ELF-1 (cell line): ENCODE measurements at regions not wholly inside any gene's neighbourhood (a gene's known extent, or its start where the extent isn't known, plus 50 kb on each side); places are given as distances from the start of the nearest gene placed in this dataset.
"Not testable (repeated sequence)": the region's sequence is repeated elsewhere in the genome, so short reads cannot be mapped to it uniquely, and the experiment has no call there.

Experiments
- DNase-seq: peaks from one replicate; pipeline ENCODE4 v3.0.0-alpha.2; 2016; ENCODE audit warnings: low read depth, low spot score

DNA sequence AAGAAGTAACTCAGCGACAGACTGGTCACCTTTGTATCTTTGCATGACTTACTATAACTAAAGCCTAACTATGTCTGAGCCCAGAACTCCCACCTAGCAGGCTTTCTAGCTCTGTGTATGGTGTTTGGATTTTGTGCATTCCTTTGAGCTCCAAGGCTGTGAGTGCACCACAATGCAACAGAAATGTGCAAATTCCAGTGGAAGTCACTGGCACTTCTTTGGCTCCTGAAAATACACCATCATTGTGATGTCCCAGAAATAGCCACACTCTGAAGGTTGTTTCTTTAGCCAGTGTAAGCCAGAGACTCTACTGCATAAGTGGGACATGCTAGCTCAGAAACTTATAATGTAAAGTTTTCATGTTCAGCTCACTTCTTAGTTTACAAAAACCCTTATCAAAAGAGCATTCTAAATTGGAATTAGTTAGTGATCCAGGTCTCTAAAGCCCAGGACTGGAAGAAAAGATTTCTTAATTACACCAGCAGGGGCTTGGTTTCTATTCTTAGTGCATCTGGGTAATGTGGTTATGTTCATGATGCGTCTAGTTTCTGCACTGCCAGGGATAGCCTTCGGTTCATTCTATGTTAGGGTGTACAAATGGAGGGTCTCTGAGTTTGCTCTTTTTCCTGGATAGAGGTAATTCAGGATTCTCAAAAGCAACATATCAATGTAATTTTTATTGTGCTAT lies 1239.5 kb upstream of the ZEB2 start:
- DNase-seq = no peak

DNA sequence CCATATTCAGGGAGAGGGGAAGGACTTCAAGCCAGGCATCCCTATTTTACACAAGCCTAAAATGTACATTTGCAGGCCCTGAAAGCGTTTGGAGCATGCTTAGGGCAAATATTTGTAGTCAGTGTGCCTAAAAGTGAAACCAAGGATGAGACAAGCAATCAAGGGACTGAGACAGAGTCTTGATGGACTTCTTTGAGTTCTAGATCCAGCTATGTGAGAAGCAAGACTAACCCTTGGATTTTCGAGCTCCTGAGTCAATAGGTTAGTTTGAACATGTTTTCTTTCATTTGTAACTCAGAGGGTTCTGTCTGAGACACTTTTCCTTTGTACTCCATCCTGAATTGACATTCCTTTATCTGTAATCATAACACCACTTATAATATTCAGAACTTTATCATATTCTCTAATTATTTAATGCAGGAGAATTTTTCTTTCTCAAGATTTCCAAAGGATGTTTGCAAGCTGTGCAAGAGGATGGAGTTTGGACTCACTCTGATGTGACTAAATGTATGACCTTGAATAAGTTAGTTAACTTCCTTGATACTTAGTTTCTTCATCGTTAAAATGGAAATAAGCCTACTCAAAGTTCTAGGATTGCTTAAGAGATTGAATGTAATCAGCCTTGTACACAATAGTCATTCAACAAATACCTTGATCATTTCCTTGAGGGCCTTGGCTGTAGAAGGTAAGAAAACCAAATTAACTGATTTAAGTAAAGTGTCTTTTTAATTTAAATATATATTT lies 1237.8 kb upstream of the ZEB2 start:
- no peak for DNase-seq

- DNase-seq = no peak
These were observed 1235.3 kb upstream of the ZEB2 start for GRCh38 chr2:145755019-145755837.

DNA sequence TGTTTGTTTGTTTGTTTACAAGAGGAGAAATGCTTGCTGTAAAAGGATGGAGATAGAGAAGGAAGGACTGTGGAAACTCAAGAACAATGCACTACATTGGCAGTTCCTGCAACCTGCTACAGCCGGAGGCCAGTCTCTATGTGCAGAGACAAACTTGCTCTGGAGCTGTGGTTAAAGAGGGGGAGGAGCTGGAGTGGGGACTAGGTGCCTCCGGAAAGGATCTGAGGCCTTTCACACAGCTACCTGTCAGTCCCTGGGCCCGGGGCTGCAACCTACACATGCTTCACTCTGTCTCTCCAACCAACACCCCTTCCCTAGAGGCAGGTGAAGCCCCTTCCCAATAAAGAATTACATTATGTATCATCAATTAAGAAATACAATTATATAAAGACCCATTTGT lies 1234.0 kb upstream of the ZEB2 start:
- peak; percentile 60 for DNase-seq

DNA sequence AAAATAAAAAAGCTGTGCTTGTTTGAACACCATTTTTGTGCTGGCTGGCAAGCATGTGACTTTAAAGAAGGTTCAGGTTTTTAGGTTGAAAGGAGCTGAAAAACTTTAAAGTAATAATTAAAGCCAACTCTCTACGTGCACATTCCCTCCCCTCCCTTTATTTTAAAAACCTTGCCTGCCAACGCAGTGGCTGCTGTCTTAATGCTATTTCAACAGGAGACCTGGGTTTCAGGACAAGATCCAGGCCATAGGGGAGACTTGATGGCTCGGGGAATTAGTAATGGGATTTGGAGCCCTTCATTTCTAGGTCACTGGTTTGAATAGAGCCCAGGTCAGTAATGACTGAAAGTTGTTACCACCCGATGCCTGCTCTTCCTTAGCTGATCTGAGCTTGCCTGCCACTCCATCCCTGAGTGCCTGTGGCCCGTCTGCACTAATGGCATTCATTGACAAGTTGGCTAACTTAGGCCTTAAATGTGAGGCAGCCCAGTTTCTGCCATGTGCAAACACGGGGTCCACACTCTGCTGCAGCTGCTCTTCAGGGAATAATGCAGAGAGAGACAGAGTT lies 1233.2 kb upstream of the ZEB2 start:
- DNase-seq = peak; percentile 3

- peak; percentile 40 for DNase-seq
These were observed 1232.3 kb upstream of the ZEB2 start for GRCh38 chr2:145752091-145752806.

DNA sequence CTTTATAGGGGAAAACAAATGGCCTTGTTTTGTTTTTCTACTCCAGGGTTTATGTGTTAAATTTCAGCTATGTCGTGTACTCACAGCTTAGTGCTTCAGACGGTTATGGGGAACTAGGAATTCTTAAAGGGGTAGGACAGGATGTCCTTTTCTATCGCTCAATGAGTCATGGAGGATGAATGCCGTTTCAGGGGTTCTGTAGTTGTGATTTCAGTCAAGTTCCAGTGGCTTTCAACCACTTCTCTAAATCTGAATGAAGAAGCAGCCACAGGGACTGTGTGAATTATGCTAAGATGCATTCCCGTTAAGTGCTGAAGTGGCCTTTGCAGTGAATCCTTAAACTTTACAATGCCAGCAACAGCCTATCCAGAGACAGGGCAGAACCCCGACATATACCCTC lies 1231.7 kb upstream of the ZEB2 start:
- peak; percentile 3 for DNase-seq

- DNase-seq = no peak
These were observed 1231.2 kb upstream of the ZEB2 start for GRCh38 chr2:145751155-145751554.

GRCh38 chr2:145750612-145751011 lies 1230.7 kb upstream of the ZEB2 start:
- no peak for DNase-seq

DNA sequence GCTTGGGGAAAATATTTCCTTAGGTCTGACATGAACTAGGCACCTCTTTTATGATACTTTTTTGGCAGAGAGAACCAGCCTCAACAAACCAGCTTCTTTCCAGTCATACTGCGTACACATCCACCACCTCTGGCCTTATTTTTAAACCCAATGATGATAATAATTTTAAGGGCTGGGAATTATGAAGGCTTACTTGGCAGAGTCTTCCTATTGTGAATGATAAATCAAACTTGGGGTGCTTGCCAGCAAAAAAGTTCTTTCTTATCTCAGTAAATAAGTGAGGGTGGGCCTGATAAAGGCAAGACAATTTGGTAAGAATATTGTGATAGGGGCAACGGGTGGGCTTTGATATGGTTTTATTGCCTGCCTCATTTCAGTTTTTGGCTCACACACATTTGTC lies 1230.2 kb upstream of the ZEB2 start:
- no peak for DNase-seq

DNA sequence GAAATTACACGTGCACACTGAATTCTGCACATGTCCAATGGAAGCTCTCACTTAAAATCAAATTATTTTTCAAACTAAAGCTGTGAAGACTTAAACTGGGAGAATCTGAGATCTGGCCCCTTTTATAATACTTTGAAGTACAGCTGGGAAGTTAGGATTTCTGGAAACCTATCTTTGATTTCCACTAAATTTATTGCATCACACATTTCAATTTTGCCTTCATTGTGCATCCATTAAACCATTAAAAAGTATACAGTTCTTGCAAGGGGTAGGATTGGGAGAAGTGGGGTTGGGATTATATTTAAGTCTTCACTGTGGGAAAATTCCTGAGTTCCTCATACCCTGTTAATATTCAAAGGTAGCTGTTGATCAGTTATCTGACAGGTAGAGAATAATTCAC lies 1229.6 kb upstream of the ZEB2 start:
- no peak for DNase-seq

GRCh38 chr2:145748927-145749326 lies 1229.0 kb upstream of the ZEB2 start:
- no peak for DNase-seq

- DNase-seq = no peak
These were observed 1227.8 kb upstream of the ZEB2 start for GRCh38 chr2:145747715-145748114.

DNA sequence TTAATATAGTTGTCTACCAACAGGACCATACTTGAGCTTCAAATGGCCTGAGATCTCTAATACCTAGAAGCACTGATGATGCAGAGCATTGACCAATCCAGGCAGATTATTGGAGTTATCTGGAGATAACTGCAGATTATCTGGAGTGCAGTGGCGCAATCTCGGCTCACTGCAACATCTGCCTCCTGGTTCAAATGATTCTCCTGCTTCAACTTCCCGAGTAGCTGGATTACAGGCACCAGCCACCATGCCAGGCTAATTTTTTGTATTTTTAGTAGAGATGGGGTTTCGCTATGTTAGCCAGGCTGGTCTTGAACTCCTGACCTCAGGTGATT lies 1225.4 kb upstream of the ZEB2 start:
- DNase-seq = not testable (repeated sequence)

- no peak for DNase-seq
These were observed 1224.8 kb upstream of the ZEB2 start for GRCh38 chr2:145744541-145745386.

DNA sequence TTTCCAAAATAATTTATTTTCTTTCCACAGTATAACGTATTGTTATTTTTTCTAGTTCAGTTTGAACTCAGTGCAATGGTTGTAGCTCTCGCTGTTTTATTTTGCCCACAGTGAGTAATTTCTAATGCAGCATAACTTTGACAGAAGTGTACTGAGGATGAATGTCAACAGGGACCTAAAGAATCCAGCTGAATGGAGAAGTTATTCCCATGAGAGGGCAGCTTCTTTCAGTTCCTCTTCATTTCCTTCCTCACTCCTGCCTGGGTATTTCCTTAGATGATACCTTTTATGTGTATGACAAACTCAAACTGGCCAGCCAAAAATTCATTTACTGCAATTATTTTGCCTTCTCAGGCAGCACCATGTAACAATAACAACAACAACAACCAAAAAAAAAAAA lies 1223.1 kb upstream of the ZEB2 start:
- no peak for DNase-seq

DNA sequence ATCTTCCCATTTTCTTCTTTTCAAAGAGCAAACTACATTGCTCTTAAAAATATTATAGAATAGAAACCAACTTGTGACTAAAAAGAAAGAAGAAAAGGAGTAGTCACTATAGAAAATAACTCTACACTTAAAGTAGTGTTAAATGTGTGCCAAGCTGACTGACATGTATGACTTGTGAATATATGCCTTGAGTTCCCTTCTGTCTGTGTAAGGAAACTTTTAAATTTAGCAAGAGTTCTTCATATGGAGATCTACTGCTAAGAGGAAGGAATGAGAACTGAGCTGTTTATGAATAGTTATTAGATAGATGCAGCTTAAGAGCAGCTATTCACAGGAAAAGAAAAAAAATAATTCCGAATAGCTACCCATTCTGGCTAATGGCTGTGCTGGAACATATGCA lies 1221.7 kb upstream of the ZEB2 start:
- DNase-seq = no peak

- no peak for DNase-seq
These were observed 1221.3 kb upstream of the ZEB2 start for GRCh38 chr2:145741181-145741580.

DNA sequence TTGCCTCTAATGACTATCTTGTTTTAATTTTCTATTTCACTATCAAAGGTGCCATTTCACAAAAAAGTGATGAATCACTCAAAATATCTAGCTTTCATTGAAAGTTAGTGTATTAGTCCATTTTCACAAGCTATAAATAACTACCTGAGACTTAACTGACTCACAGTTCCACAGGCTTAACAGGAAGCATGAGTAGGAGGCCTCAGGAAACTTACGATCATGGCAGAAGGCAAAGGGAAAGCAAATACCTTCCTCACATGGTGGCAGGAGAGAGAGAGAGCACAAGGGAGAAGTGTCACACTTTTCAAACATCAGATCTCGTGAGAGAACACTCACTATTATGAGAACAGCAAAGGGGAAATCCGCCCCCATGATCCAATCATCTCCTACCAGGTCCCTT lies 1220.4 kb upstream of the ZEB2 start:
- DNase-seq = no peak

- no peak for DNase-seq
These were observed 1219.8 kb upstream of the ZEB2 start for GRCh38 chr2:145739681-145740080.

DNA sequence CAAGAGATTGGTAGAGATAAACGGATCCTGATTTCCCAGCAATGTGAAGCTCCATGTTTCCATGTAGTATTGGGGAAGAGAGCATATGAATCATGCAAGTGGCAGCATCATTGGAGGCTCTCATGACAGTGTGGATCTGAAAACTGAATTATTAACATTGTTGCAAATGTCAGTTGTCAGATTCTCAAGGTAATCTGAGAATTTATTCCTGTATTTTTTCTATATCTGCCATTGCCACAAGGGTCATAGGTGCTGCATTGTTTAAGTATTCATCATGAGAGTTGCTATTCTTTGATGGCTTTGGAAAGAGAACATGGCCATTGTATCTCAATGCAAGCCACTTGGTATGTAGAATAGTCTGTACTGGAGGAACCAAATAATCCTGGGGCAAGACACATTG lies 1217.0 kb upstream of the ZEB2 start:
- no peak for DNase-seq
